ENCODE measurements at regions not wholly inside any gene's neighbourhood (a gene's known extent, or its start where the extent isn't known, plus 50 kb on each side); places are given as distances from the start of the nearest gene placed in this dataset.

GRCh38 chr18:5732318-5732717 is 163.0 kb downstream of the TMEM200C start:
- no peak for TF ChIP-seq EP300 (IDR thresholded peaks at IDR 0.05)
- TF ChIP-seq CTCF (IDR thresholded peaks at IDR 0.05): no peak
- TF ChIP-seq POLR2A (IDR thresholded peaks at IDR 0.05; ENCODE audit: low read depth): no peak
- TF ChIP-seq POLR2AphosphoS5 (IDR thresholded peaks at IDR 0.05): no peak

Data from esophagus muscularis mucosa (tissue), 4 donors.